ENCODE measurements at regions not wholly inside any gene's neighbourhood (a gene's known extent, or its start where the extent isn't known, plus 50 kb on each side); places are given as distances from the start of the nearest gene placed in this dataset.

DNA sequence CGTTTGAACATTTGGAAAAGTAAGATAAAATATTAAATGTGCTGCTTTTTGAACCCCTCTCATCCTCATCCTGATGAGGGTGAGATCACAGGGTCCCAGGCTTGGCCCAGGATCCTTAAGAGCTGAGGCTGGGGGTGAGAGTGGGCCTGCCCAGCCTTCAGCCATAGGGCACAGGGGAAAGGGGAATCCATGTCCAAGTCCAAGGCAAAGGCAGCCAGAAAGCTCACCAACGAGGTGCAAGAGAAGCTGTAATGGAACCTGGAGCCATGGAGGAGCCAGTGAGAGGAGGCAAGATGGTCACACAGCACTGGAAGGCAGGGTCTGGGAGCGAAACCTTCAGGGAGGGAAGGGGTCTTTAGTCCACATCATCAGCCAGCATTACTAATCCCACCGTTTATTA, 191.9 kb downstream of the RRAGC start:
- FAIRE-seq (no peak), DNase-seq (ENCODE audit: low read depth, low spot score) (no peak)
- ChIA-PET POLR2A (no interaction called here), CTCF (no interaction called here)
- no peak for TF ChIP-seq EZH2 (IDR thresholded peaks at IDR 0.05; ENCODE audit: borderline replicate concordance, low read depth, low read length, severe bottlenecking)
- no peak for TF ChIP-seq POLR2AphosphoS5 (IDR thresholded peaks at IDR 0.05; ENCODE audit: insufficient read depth, low read depth, low read length)
- no peak for TF ChIP-seq GATA2 (IDR thresholded peaks at IDR 0.05; ENCODE audit: insufficient read depth, insufficient read length, low read depth, low read length)
- TF ChIP-seq JUN (IDR thresholded peaks at IDR 0.05; ENCODE audit: borderline replicate concordance, insufficient read depth, insufficient read length, low read depth) = no peak
- no peak for TF ChIP-seq MAX (IDR thresholded peaks at IDR 0.05; ENCODE audit: insufficient read depth, insufficient read length)
- no peak for TF ChIP-seq MYC (IDR thresholded peaks at IDR 0.05; ENCODE audit: low read depth, low read length)
- no peak for TF ChIP-seq CTCF (IDR thresholded peaks at IDR 0.05; ENCODE audit: extremely low read depth in 1 of 2, insufficient read depth in 1 of 2, low read depth in 1 of 2, low read length in 2 of 2)
- no peak for TF ChIP-seq POLR2A (IDR thresholded peaks at IDR 0.05; ENCODE audit: low read depth, low read length)
- no peak for TF ChIP-seq FOS (IDR thresholded peaks at IDR 0.05; ENCODE audit: borderline replicate concordance, insufficient read depth, low read length)
- Histone ChIP-seq H3K9me3 (replicated peaks; ENCODE audit: control insufficient read depth, insufficient read depth, low read length) (no peaks in the 10 kb centered on the region), H3K27me3 (ENCODE audit: control insufficient read depth in 2 of 2, insufficient read depth in 2 of 2, low read length in 2 of 2) (peaks cover 0 to 3% of the 10 kb centered on the region in 2 experiments), H3K79me2 (ENCODE audit: control insufficient read depth, insufficient read depth, low read length) (no peaks in the 10 kb centered on the region), H3K36me3 (ENCODE audit: control insufficient read depth in 2 of 2, extremely low read depth in 1 of 2, insufficient read depth in 2 of 2, low read length in 2 of 2) (no peaks in the 10 kb centered on the region), H3K4me3 (replicated peaks in 1 of 3; ENCODE audit: insufficient read depth in 1 of 3, low read depth in 1 of 3, low read length in 3 of 3) (no peak overlapping the region), H3K27ac (ENCODE audit: insufficient read depth, low read depth, low read length) (no peak overlapping the region), H4K20me1 (replicated peaks; ENCODE audit: control insufficient read depth, extremely low read depth, insufficient read depth, low read length) (no peaks in the 10 kb centered on the region), H3K9ac (replicated peaks; ENCODE audit: extremely low read depth, insufficient read depth, low read length) (no peak overlapping the region), H3K9me1 (replicated peaks; ENCODE audit: control insufficient read depth, extremely low read depth, insufficient read depth, low read length) (no peaks in the 10 kb centered on the region), H2AFZ (ENCODE audit: low read depth, low read length) (no peak overlapping the region), H3K4me1 (ENCODE audit: control insufficient read depth, extremely low read depth, insufficient read depth, low read length) (no peaks in the 10 kb centered on the region), H3K4me2 (ENCODE audit: insufficient read depth, low read length) (no peak overlapping the region)
- intact Hi-C loops (cut with micrococcal nuclease) = no loop called here
- dilution Hi-C loops (cut with MboI; ENCODE audit: extremely low pct_ligation_motif_present, low sequenced_read_pairs) = no loop called here
- BruUV-seq (replicated peaks) = no TSS peak
